Cardiac septum (tissue), 1 donor: ENCODE measurements at regions not wholly inside any gene's neighbourhood (a gene's known extent, or its start where the extent isn't known, plus 50 kb on each side); places are given as distances from the start of the nearest gene placed in this dataset.
"Not testable (repeated sequence)": the region's sequence is repeated elsewhere in the genome, so short reads cannot be mapped to it uniquely, and the experiment has no call there.

Source experiments
- DNase-seq: peaks from one replicate; pipeline ENCODE4 v3.0.0-alpha.2; 2020; ENCODE audit warnings: low spot score
- intact Hi-C: fragments of 100-400 bp; cut with DNase I; formaldehyde crosslinking; loops from one replicate; pipeline ENCODE4 v1.14.0; 2022
- donor health status: DM: no; HTN: no; CAD: no.

DNA sequence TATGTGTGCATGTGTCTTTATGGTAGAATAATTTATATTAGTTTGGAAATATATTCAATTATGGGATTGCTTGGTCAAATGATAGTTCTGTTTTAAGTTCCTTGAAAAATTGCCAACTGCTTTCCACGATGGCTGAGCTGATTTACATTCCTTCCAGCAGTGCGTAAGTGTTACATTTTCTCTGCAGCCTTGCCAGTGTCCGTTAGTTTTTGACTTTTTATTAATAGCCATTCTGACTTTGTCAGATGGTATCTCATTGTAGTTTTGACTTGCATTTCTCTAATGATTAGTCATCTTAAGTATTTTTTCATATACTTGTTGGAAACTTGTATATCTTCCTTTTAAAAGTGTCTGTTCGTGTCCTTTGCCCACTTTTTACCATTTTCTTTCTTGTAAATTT lies 434.2 kb upstream of the POT1 start:
- no peak for DNase-seq
- intact Hi-C loops: no loop called here

DNA sequence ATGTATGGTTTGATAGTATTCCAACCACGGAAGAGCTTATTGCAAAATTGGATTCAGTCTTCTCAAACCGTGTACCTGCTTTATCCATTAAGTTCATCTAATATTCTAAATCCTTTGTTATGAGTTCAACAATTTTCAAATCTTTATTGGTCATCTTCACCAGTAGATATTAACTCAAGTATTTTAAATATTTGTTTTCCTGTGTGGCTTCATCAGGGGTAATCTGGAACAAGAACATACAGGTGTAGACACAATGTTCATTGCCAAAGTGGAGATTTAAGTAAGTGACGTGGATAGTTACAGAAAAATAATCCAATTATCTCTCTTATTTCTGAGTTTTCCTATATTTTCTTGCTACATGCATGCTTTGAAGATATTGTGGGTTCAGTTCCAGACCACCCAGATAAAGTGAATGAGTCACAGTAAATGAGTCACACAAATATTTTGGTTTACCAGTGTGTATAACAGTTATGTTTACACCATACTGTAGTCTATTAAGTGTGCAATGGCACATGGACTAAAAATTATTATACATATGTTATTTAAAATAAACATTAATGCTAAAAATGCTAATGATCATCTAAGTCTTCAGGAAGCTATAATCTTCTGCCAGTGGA lies 429.0 kb upstream of the POT1 start:
- no peak for DNase-seq
- intact Hi-C loops: no loop called here

DNA sequence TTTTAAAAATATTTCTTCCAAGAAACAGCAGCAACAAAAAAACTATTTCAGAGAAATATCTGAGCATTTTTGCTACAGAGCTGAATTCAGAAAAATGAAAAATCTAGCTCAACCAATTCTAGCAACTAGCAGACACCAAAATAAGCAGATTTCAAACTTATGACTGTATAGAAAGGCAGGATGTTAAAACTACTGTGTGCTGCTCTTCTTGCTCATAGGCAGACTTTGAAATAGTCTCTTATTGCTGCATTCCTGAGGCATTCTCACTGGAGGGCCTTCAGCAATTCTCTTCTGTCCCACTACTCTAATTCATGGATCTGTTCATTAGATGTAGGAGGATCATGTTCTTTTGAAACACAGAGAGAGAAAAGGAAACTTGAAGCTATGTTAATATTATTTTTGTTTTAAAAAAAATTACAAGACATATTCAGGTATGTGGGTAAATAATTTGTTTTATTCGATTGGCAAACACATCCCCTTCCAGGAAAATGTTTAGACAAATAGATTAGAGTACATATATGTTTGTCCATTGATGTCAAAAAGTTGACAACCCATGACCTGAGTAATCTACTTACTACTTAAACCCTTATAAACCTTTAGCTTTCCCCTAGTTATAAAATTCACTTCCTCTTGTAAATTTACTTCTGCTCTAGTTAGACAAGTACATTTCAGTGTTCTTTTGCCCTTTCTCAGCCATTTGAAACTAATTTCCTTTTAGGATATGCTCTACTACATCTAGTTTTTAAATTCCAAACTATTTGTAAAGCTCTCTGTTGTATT lies 428.2 kb upstream of the POT1 start:
- intact Hi-C loops: no loop called here
- no peak for DNase-seq

DNA sequence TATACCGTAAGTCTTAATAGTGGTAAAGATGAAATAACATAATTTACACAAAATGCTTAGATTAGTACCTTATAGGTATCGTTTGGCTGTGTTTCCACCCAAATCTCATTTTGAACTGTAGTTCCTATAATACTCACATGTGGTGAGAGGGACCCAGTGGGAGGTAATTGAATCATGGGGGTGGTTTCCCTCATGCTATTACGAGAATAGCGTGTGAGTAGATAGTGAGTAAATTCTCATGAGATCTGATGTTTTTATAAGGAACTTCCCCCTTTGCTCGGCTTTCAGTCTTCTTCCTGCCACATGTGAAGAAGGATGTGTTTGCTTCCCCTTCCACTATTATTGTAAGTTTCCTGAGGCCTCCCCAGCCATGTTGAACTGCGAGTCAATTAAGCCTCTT lies 426.3 kb upstream of the POT1 start:
- intact Hi-C loops: no loop called here
- DNase-seq: no peak

DNA sequence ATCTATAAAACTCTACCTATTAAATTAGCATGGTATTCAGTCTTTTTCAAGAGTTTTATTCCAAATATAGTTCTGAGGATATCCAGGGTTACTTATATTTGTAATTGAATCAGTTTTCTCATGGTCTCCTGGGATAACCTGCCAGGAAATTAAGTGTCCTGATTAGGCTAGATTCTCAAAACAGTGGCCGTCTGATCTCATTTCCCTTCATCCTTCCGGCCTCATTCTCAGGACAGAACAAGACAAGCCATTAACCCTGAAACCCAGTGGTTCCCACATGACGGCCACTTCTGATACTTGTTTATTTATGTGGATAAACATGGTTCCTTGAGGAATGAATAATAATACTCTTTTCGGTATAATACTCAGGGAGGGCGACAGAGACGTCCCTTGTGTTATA lies 417.6 kb upstream of the POT1 start:
- intact Hi-C loops: no loop called here
- no peak for DNase-seq

DNA sequence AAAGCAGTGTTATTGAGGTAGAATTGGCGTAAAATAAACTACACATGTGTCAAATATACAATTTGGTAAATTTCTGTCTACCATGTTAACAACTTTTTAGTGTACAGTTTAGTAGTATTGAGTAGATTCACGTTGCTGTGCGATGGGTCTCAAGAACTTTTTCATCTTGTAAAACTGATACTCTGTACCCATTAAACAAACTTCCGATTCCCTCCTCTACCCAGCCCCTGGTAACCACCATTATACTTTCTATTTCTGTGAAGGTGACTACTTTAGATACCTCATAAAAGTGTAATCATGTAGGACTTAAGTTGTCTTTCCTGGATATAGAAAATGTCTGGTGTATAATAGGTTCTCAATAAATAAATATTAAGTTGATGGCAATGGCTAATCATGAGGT lies 408.5 kb upstream of the POT1 start:
- intact Hi-C loops: no loop called here
- DNase-seq: no peak

DNA sequence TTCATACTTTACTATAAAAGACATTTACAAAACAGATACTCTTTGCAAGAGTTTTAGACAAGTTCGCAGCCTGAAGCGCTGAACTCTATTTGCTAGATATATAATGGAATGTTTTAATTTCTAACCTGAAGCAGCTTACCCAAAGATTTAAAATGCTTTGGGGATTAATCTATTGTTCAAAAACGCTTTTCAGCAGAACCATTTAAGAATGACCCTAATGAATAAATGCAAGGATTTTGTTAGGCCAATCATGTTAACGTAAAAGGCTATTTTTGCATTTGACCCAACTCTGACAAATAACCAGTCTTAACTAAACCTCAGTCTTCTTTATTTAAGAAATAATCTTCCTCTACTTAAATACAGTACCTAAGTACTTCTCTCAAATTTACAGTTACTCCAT lies 406.7 kb upstream of the POT1 start:
- no peak for DNase-seq
- intact Hi-C loops: no loop called here

DNA sequence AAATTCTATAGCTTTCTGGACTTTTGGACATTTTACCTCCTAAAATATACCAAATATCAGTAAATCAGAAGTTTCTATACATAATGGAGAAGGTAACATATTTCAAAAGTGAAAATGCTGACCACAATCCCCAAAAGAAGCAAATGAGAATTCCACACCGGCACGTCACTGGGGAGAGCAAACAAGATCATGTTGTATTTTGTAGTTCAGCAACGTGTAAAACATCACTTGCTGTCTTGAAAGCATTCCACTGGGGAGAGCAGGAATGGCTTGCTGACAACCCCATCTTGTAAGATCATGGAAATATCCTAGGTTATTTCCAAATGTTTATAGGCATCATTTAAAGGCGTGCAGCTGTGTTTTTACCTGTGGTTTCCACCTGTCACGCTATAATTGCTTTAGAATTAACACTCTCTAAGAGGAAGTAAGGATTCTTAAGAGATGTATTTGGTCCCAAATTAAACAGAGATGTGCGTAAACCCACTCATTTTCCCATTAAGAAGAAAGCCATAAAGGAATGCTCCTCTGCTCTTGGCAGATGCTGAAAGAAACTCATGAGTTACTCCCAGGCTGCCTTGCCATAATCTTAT lies 397.1 kb upstream of the POT1 start:
- intact Hi-C loops: no loop called here
- no peak for DNase-seq

DNA sequence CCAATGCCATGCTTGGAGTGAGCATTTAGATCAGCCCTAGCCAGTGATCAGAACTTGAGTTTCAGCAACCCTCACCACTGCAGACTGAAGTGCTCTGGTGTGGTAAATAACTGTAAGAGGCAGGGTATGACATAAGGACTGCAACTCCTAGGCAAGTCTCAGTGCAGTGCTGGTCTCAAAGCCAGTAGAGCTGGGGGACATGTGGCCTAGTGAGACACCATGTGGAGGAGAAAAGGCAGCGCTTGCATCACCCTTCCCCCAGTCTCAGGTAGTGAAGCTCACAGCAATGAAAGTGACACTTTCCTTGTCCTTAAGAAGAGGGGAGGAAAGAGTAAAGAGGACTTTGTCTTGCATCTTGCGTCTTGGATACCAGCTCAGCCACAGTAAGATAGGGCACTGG lies 386.8 kb upstream of the POT1 start:
- intact Hi-C loops: no loop called here
- DNase-seq: no peak

DNA sequence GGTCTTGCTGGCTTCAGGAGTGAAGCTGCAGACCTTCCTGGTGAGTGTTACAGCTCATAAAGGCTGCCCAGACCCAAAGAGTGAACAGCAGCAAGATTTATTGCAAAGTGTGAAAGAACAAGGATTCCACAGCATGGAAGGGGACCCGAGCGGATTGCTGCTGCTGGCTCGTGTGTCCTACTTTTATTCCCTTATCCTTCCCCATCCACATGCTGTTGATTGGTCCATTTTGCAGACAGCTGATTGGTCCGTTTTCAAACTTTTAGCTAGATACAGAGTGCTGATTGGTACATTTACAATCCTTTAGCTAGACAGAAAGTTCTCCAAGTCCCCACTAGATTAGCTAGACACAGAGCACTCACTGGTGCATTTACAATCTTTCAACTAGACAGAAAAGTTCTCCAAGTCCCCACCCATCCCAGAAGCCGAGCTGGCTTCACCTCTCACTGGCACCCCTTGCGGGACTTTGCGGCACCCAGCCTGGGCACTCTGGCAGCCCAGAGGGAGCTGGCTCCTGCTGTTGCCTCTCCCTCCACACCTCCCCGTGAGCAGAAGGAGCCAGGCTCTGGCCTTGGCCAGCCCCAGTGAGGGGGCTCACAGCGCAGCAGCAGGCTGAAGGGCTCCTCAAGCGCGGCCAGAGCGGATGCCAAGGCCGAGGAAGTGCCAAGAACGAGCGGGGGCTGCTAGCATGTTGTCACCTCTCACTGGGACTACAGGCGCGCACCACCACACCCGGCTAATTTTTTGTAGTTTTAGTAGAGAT lies 369.6 kb upstream of the POT1 start:
- no peak for DNase-seq
- intact Hi-C loops: no loop called here

DNA sequence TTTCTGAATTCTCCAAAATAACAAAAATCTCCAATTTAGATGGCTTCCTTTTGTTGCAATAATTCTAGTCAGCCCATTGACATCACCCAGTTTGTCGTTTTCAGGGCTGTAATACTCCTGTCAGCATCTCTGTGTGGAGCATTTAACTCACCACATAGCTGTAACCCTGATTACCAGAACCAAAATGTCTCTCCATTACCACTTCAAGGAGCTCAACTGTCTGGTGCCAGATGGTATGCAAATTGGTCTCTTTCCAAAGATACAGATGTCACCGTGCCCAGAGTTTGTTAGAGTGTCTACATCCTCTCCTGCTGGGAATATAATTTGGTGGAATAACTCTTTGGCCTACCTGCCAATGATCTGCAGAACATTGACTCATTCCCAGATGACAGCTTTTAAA lies 350.3 kb upstream of the POT1 start:
- no peak for DNase-seq
- intact Hi-C loops: no loop called here

DNA sequence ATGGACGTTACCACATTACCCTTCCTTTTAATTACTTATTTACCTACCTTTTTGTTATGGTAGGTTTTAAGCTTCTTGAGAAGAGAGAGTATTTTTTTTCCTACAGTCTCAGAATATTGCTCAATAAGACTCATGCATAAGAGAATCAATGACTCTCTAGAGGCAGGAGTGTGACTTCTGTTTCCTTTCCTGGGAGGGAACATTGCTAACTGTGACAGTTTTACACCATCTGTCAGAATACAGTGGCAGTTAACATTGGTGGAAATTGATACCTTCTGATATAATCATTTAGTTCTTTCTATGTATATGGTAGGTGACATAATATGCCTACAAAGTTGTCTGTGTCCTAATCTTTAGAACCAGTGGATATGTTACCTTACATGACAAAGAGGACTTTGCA lies 348.7 kb upstream of the POT1 start:
- DNase-seq: no peak
- intact Hi-C loops: no loop called here

DNA sequence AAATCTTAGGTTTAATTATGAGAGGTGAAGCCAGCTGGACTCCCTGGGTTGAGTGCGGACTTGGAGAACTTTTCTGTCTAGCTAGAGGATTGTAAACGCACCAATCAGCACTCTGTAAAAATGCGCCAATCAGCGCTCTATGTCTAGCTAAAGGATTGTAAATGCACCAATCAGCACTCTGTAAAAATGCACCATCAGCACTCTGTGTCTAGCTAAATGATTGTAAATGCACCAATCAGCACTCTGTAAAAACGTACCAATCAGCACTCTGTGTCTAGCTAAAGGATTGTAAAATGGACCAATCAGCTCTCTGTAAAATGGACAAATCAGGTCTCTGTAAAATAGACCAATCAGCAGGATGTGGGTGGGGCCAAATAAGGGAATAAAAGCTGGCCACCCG lies 345.1 kb upstream of the POT1 start:
- intact Hi-C loops, DNase-seq: not testable (repeated sequence)

DNA sequence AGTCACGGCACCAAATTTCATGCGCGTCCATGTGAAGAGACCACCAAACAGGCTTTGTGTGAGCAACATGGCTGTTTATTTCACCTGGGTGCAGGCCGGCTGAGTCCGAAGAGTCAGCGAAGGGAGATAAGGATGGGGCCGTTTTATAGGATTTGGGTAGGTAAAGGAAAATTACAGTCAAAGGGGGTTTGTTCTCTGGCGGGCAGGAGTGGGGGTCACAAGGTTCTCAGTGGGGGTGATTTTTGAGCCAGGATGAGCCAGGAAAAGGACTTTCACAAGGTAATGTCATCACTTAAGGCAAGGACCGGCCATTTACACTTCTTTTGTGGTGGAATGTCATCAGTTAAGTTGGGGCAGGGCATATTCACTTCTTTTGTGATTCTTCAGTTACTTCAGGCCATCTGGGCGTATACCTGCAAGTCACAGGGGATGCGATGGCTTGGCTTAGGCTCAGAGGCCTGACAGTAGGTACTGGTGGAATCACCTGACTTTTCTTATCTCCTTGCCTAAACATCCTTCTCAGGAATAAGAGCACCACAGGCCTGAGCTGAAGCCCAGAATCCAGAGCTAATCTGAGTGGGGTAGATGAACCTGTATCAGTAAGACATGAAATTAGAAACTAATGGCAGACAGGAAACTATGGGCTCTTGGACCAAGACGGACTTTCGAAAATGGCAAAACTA lies 334.7 kb upstream of the POT1 start:
- DNase-seq, intact Hi-C loops: not testable (repeated sequence)

DNA sequence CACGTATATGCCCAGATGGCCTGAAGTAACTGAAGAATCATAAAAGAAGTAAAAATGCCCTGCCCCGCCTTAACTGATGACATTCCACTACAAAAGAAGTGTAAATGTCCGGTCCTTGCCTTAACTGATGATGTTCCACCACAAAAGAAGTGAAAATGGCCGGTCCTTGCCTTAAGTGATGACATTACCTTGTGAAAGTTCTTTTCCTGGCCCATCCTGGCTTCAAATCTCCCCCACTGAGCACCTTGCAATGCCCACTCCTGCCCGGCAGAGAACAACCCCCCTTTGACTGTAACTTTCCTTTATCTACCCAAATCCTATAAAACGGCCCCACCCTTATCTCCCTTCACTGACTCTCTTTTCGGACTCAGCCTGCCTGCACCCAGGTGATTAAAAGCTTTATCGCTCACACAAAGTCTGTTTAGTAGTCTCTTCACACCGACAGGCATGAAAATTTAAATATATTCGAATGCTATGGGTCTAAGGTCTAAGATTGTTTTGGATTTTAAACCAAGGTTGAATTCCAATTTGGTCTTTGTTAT lies 329.3 kb upstream of the POT1 start:
- DNase-seq, intact Hi-C loops: not testable (repeated sequence)

DNA sequence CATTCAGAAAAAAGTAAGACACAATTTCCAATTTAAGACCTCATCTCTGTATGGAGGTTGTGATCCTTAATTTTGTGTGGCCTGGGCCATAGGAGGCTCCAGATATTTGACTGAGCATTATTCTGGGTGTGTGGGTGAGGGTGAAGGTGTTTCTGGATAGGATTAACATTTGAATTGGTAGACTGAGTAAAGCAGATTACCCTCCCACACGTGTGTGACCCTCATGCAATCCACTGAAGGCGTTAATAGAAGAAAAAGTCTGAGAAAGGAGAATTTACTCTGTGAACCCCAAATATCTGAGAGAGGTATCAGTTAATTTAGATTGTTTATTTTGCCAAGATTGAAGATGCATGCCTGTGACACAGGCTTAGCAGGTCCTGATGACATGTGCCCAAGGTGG lies 328.0 kb upstream of the POT1 start:
- DNase-seq: no peak
- intact Hi-C loops: no loop called here

DNA sequence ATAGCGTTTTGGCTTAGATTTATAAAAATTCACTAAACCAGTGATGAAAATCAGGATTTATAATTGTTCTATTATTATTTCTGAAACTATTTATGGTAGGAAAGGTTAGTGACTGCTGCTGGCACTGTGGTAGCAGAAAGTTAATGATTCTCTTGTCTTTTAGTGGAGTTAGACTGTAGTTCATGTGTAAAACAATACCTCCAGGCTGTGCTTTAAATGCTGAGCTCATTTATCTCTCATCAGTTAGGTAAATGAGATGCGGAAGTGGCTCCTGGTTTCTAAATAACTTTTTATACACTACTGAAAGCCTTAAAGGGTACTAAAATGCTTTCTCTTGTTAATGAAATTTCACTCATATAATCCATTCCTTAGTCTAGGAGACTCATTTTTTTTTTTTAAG lies 326.8 kb upstream of the POT1 start:
- DNase-seq: no peak
- intact Hi-C loops: no loop called here

DNA sequence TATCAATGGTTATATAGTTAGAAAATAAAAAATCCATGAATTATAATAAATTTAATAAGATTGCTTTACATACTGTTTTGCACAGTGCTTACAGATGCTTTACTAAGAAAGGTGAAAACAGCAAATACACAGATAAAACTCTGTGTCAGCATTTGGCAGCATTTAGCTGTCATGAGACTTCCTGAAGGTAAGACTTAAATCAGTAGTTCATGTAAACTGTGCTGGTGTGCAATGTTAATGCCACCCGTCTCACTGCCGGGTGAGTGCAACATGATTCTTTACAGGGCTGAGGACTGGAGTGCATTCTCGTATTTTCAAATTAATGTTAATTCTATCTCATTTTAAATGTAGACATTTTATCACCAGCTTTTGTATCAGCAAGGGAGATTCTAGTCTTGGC lies 326.2 kb upstream of the POT1 start:
- DNase-seq: no peak
- intact Hi-C loops: no loop called here

DNA sequence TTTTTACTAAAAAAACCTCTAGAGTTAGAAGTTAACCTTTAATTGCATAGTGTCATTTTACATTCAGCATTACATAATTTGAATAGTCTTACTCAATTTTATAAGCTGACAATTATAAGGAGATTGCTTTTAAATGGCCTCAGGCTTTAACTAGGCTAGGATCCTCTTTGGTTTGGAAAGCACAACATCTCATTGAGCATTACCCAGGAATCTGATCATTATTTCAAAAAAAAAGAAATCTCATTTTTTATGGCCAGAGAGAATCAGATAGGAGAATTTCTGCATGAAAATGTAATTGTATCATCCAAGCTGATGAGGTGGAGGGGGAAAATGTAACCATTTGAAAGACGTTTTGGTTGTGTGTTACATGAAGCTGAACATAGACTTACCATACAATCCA lies 324.9 kb upstream of the POT1 start:
- DNase-seq: no peak
- intact Hi-C loops: no loop called here
